ENCODE measurements at regions not wholly inside any gene's neighbourhood (a gene's known extent, or its start where the extent isn't known, plus 50 kb on each side); places are given as distances from the start of the nearest gene placed in this dataset.

DNA sequence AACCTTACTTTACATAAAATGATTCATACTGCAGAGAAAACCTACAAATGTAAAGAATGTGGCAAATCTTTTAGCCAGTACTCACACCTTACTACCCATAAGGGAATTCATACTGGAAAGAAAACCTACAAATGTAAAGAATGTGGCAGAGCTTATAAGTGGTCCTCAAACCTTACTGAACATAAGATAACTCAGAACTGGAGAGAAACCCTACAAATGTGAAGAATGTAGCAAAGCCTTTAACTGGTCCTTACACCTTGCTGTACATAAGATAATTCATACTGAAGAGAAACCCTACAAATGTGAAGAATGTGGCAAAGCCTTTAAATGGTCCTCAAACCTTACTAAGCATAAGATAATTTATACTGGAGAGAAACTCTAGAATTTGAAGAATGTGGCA is 90.1 kb downstream of the ZNF675 start:
- TF ChIP-seq, protein P1, sequence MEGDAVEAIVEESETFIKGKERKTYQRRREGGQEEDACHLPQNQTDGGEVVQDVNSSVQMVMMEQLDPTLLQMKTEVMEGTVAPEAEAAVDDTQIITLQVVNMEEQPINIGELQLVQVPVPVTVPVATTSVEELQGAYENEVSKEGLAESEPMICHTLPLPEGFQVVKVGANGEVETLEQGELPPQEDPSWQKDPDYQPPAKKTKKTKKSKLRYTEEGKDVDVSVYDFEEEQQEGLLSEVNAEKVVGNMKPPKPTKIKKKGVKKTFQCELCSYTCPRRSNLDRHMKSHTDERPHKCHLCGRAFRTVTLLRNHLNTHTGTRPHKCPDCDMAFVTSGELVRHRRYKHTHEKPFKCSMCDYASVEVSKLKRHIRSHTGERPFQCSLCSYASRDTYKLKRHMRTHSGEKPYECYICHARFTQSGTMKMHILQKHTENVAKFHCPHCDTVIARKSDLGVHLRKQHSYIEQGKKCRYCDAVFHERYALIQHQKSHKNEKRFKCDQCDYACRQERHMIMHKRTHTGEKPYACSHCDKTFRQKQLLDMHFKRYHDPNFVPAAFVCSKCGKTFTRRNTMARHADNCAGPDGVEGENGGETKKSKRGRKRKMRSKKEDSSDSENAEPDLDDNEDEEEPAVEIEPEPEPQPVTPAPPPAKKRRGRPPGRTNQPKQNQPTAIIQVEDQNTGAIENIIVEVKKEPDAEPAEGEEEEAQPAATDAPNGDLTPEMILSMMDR (IDR thresholded peaks at IDR 0.05): no peak
- TF ChIP-seq POLR2A (IDR thresholded peaks at IDR 0.05): no peak
